Loucy (cell line): ENCODE measurements at regions not wholly inside any gene's neighbourhood (a gene's known extent, or its start where the extent isn't known, plus 50 kb on each side); places are given as distances from the start of the nearest gene placed in this dataset.

Experiments used
- EZH2phosphoT487 ChIP-seq: fragments of 200-600 bp; IDR thresholded peaks from 2 replicates; pipeline ENCODE4 v1.6.1; 2018; ENCODE audit warnings: antibody characterized with exemption, mild to moderate bottlenecking, moderate library complexity, borderline replicate concordance
- TF ChIP-seq, protein P1 (sequence below): fragments of 200-600 bp; sonication (generic); conservative IDR thresholded peaks from 2 replicates; pipeline ENCODE4 v1.5.1; 2014; ENCODE audit warnings: mild to moderate bottlenecking, antibody characterized with exemption, low read length

- TF ChIP-seq, protein P1, sequence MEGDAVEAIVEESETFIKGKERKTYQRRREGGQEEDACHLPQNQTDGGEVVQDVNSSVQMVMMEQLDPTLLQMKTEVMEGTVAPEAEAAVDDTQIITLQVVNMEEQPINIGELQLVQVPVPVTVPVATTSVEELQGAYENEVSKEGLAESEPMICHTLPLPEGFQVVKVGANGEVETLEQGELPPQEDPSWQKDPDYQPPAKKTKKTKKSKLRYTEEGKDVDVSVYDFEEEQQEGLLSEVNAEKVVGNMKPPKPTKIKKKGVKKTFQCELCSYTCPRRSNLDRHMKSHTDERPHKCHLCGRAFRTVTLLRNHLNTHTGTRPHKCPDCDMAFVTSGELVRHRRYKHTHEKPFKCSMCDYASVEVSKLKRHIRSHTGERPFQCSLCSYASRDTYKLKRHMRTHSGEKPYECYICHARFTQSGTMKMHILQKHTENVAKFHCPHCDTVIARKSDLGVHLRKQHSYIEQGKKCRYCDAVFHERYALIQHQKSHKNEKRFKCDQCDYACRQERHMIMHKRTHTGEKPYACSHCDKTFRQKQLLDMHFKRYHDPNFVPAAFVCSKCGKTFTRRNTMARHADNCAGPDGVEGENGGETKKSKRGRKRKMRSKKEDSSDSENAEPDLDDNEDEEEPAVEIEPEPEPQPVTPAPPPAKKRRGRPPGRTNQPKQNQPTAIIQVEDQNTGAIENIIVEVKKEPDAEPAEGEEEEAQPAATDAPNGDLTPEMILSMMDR = peak; percentile 41; the same call in 1 of the 2 replicates
- TF ChIP-seq EZH2phosphoT487 = no peak
Observed at GRCh38 chr5:42894057-42894456, 82.4 kb upstream of the SELENOP start.
